Uterus (tissue), 3 donors: ENCODE measurements at regions not wholly inside any gene's neighbourhood (a gene's known extent, or its start where the extent isn't known, plus 50 kb on each side); places are given as distances from the start of the nearest gene placed in this dataset.

ENCODE experiments used
- DNase-seq, 2 donors: peaks; one replicate each; pipeline ENCODE4 v3.0.0-alpha.2; 2019 to 2020
- H3K27ac ChIP-seq, 2 donors: fragments of 200-600 bp; sonication (generic); 1 replicate in 1 of 2; 2 replicates in 1 of 2; pipeline ENCODE4 v1.5.1; 2016 to 2018
- H3K27me3 ChIP-seq, 2 donors: fragments of 200-600 bp; sonication (generic); one replicate each; pipeline ENCODE4 v1.5.1; 2018 to 2019; ENCODE audit warnings: control low read depth in 1 of 2
- H3K36me3 ChIP-seq, 2 donors: fragments of 200-600 bp; sonication (generic); one replicate each; pipeline ENCODE4 v1.5.1; 2019; ENCODE audit warnings: control low read depth in 1 of 2
- H3K4me1 ChIP-seq, 2 donors: fragments of 200-600 bp; sonication (generic); one replicate each; pipeline ENCODE4 v1.5.1; 2018 to 2019; ENCODE audit warnings: control low read depth in 1 of 2
- H3K4me3 ChIP-seq, 2 donors: fragments of 200-600 bp; sonication (generic); 1 replicate in 1 of 2; 2 replicates in 1 of 2; pipeline ENCODE4 v1.5.1; 2018 to 2019; ENCODE audit warnings: mild to moderate bottlenecking in 1 of 2
- H3K9me3 ChIP-seq, 2 donors: fragments of 200-600 bp; sonication (generic); one replicate each; pipeline ENCODE4 v1.5.1; 2019; ENCODE audit warnings: control low read depth in 1 of 2
- CTCF ChIP-seq, 4 experiments: fragments of 200-600 bp in 2 of 4; fragments of 450-650 bp in 2 of 4; sonication (generic) in 2 of 4; IDR thresholded peaks; one replicate each; pipeline ENCODE4 v1.5.1; 2016 to 2019; ENCODE audit warnings: antibody characterized with exemption in 4 of 4, mild to moderate bottlenecking in 2 of 4, moderate library complexity in 1 of 4
- POLR2A ChIP-seq, 2 donors: fragments of 450-650 bp; IDR thresholded peaks; one replicate each; pipeline ENCODE4 v1.6.1; 2016; ENCODE audit warnings: antibody characterized with exemption in 2 of 2, mild to moderate bottlenecking in 1 of 2, moderate library complexity in 1 of 2
- intact Hi-C: fragments of 100-400 bp; cut with DNase I; formaldehyde crosslinking; loops from one replicate; pipeline ENCODE4 v1.15.1; 2023; ENCODE audit warnings: low total_unique reads
- donor health status: DM: yes; HTN: yes; CAD: no.

- TF ChIP-seq POLR2A (IDR thresholded peaks at IDR 0.05) (no peak), CTCF (IDR thresholded peaks at IDR 0.05) (no peak)
- Histone ChIP-seq H3K27me3 (no peaks in the 10 kb centered on the region), H3K4me3 (no peak overlapping the region), H3K9me3 (no peaks in the 10 kb centered on the region), H3K27ac (no peak overlapping the region), H3K4me1 (no peaks in the 10 kb centered on the region), H3K36me3 (no peaks in the 10 kb centered on the region)
- intact Hi-C loops: no loop called here
- DNase-seq: no peak
These were observed 253.4 kb downstream of the SLITRK6 start for GRCh38 chr13:85545771-85546170.

GRCh38 chr13:85544756-85545155, 254.5 kb downstream of the SLITRK6 start:
- TF ChIP-seq CTCF (IDR thresholded peaks at IDR 0.05) (no peak), POLR2A (IDR thresholded peaks at IDR 0.05) (no peak)
- Histone ChIP-seq H3K4me3 (no peak overlapping the region), H3K27ac (no peak overlapping the region), H3K27me3 (no peaks in the 10 kb centered on the region), H3K36me3 (no peaks in the 10 kb centered on the region), H3K9me3 (no peaks in the 10 kb centered on the region), H3K4me1 (no peaks in the 10 kb centered on the region)
- DNase-seq: no peak
- intact Hi-C loops: no loop called here

GRCh38 chr13:85543144-85543543, 256.1 kb downstream of the SLITRK6 start:
- no peaks in the 10 kb centered on the region for H3K27me3 ChIP-seq
- no peaks in the 10 kb centered on the region for H3K9me3 ChIP-seq
- no peak overlapping the region for H3K27ac ChIP-seq
- no peaks in the 10 kb centered on the region for H3K4me1 ChIP-seq
- intact Hi-C loops: no loop called here
- no peak overlapping the region for H3K4me3 ChIP-seq
- TF ChIP-seq CTCF (IDR thresholded peaks at IDR 0.05): no peak
- TF ChIP-seq POLR2A (IDR thresholded peaks at IDR 0.05): no peak
- DNase-seq: no peak
- H3K36me3 ChIP-seq: no peaks in the 10 kb centered on the region

GRCh38 chr13:85541476-85541875, 257.7 kb downstream of the SLITRK6 start:
- intact Hi-C loops: no loop called here
- Histone ChIP-seq H3K27ac (no peak overlapping the region), H3K36me3 (no peaks in the 10 kb centered on the region), H3K4me3 (no peak overlapping the region), H3K9me3 (no peaks in the 10 kb centered on the region), H3K27me3 (no peaks in the 10 kb centered on the region), H3K4me1 (no peaks in the 10 kb centered on the region)
- DNase-seq: no peak
- no peak for TF ChIP-seq POLR2A (IDR thresholded peaks at IDR 0.05)
- no peak for TF ChIP-seq CTCF (IDR thresholded peaks at IDR 0.05)

- Histone ChIP-seq H3K27me3 (no peaks in the 10 kb centered on the region), H3K27ac (no peak overlapping the region), H3K4me1 (no peaks in the 10 kb centered on the region), H3K4me3 (no peak overlapping the region), H3K36me3 (no peaks in the 10 kb centered on the region), H3K9me3 (no peaks in the 10 kb centered on the region)
- intact Hi-C loops: no loop called here
- TF ChIP-seq POLR2A (IDR thresholded peaks at IDR 0.05) (no peak), CTCF (IDR thresholded peaks at IDR 0.05) (no peak)
- DNase-seq: no peak
These were observed 260.3 kb downstream of the SLITRK6 start for GRCh38 chr13:85538957-85539356.
